DMS53 (cell line): ENCODE measurements at regions not wholly inside any gene's neighbourhood (a gene's known extent, or its start where the extent isn't known, plus 50 kb on each side); places are given as distances from the start of the nearest gene placed in this dataset.

Experiments used
- DNase-seq: peaks from one replicate; lab custom pipeline; 2025; lab: John Stamatoyannopoulos, UW

DNA sequence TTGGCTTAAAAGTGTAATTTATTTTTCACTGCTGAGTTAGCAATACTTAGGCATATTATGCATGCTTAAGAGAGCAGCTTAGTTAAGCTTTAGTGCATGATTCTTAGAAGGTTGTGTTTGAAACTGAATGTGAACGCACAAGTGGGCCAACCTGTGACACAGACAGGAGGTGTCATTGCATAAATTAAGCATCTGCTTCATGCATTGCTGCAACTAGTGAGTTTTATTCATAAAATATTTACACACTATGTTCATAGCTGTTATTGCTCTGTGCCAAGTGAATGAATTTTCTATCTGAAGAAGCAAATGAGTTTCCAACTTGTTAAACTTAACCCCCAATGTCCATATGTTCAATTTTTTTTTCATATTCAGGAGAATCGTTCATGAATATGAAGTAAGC, 806.4 kb downstream of the GALR1 start:
- no peak for DNase-seq

- DNase-seq: no peak
Measured at GRCh38 chr18:78069784-78070664, 820.4 kb downstream of the GALR1 start.

GRCh38 chr18:78071166-78071710, 821.6 kb downstream of the GALR1 start:
- DNase-seq: no peak

- DNase-seq: no peak
Measured at GRCh38 chr18:78071776-78072175, 822.1 kb downstream of the GALR1 start.

DNA sequence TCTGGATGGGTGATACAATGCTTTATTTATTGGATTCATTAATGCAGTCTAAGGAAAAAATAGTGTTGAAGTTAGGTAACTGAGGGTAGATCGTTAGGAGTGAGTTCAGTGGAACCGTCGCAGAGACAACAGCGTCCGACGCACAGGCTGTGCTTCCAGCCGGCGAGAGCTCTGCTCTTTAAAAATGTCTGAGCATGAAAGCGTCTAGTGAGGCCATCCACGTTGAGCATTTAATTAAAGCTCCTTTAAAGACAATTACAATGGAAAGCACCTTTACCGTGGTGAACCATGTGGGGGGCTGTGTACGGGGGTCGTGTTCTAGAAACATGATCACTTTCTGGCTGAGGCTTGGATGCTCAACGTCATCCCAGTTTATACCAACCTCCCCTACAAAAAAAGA, 822.7 kb downstream of the GALR1 start:
- no peak for DNase-seq

DNA sequence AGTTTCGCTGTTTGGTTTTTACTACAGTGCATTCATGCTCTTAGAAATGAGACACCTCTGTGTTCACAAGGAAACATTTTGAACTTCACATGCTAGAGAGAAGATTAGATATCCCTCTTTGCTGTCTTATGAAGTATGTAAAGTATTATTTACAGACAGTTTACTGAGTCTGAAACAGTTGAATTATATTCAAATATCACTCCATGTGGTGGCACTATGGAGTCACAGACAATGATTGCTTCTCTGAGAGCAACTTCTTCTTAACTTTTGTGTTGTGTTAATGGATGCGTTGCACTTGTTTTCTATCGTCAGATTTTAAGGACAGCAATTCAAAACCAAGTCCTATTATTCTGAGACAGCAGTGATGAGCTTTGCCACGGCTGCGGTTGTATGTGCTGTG, 823.6 kb downstream of the GALR1 start:
- DNase-seq: peak; percentile 12

DNA sequence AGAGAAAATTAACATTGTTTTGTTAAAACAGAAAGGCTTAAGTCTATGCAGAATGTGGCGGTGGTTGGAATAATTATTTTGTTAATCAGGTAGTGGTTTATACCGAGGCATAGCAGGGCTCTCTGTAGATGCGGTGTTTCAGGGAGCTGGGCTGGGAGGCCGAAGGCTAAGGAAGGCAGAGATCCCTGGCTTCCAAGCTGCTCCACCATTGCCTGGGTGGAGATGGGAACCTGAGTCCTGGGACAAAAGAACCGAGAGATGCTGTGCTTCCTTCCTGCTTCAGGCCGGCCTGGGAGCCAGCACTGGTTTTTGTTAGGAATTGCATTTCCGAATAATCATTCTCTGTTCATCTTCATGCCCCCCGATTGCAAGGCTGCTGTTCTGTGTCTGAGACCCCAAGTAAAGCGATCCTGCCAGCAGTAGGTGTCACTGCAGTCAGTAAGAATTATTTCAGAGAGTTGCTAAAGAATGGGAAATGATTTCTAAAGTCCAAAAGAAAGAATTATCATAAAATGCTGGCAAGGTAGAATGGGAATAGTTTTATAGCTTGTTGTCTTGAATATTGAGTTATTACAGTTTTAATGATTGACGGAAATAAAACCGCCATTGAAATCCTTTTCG, 824.9 kb downstream of the GALR1 start:
- no peak for DNase-seq

DNA sequence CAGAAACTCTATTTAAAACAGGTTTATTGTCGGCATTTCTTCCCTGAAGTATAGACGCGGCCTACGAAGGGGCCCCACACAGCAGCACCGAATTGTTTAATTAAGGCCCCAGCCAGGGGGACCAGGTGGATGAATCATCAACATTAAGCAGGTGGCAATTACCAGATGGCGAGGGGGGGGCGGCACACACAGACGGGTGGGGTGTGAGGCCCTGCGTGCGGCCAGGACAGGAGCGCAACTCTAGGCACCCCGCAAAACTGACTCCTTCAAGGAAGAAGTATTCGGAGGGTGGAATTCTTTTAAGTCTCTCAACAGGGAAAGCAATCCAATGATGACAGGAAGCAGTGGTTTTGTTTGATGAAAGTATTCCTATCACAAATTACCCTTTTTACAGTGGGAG, 830.4 kb downstream of the GALR1 start:
- DNase-seq: no peak

DNA sequence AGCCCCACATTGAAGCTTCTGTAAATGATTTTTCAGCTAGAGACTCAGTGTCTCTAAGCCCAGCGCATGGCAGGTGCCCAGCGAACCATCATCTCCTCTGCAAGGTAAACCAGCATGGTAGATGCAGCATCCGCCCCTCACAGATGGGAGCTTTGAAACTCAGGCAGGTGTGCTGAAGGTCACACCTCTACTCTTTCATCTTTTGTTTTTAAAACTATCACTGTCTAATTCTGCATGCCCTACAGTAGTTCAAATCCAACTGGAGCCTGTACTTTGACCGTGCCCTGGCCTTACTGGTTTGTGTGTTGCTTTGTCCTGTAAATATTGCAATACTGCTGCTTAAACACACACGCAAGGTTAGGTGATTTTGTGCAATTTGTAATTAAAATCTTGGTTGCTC, 831.1 kb downstream of the GALR1 start:
- DNase-seq: no peak

DNA sequence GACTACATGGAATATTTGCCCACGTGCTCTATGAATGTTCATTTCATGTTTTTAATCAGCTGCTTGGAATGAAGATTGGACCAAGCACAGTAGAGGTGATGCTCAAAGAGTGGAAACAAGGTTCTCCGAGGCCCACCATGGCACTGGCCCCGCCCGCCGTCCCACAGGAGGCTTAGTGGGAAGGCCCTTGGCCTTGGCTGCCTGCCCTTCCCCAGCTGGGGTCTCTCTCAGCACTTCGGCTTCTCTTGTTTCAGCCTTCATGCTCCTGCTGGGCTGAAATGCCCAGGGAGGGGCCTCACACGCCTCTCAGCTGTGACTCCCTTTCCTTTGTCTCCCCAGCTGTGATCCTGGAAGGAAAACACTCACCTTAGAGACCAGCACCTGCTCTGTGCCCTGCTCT, 833.2 kb downstream of the GALR1 start:
- DNase-seq: no peak

GRCh38 chr18:78085241-78086185, 835.9 kb downstream of the GALR1 start:
- DNase-seq: no peak

- no peak for DNase-seq
Measured at GRCh38 chr18:78086931-78087330, 837.3 kb downstream of the GALR1 start.

GRCh38 chr18:78087338-78087737, 837.7 kb downstream of the GALR1 start:
- DNase-seq: no peak

- DNase-seq: no peak
Measured at GRCh38 chr18:78090584-78090983, 840.9 kb downstream of the GALR1 start.

- no peak for DNase-seq
Measured at GRCh38 chr18:78092901-78093300, 843.3 kb downstream of the GALR1 start.

- no peak for DNase-seq
Measured at GRCh38 chr18:78099979-78100588, 850.4 kb downstream of the GALR1 start.

- DNase-seq: no peak
Measured at GRCh38 chr18:78101091-78101490, 851.4 kb downstream of the GALR1 start.

GRCh38 chr18:78102135-78102534, 852.5 kb downstream of the GALR1 start:
- no peak for DNase-seq

GRCh38 chr18:78105611-78106010, 856.0 kb downstream of the GALR1 start:
- no peak for DNase-seq

DNA sequence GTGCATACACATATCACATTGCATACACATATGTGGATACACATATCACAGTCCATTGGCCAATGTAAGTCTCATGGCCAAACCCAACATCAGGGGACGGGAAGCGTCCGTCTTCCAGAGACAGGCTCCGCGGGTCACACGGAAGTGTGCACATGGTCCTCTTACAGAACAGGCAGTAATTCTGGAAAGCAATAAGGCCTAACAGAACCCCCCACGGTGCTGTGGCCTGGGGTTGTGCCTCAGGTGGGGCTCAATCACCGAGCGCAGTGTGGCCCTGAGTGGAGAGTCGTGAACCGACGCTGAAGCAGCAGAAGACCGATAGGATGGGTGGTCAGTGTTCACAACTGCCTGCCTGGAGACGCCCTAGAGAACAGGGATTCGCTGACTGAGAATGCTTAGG, 857.3 kb downstream of the GALR1 start:
- no peak for DNase-seq

GRCh38 chr18:78107363-78107762, 857.7 kb downstream of the GALR1 start:
- no peak for DNase-seq

GRCh38 chr18:78108554-78108953, 858.9 kb downstream of the GALR1 start:
- DNase-seq: no peak
